GM12878 (cell line): ENCODE measurements at regions not wholly inside any gene's neighbourhood (a gene's known extent, or its start where the extent isn't known, plus 50 kb on each side); places are given as distances from the start of the nearest gene placed in this dataset.

Experiments
- ATAC-seq: fragments of 200-7000 bp; cut with Tn5 transposase; 3 replicates; pipeline ENCODE4 v1.9.1; 2020; ENCODE audit warnings: mild to moderate bottlenecking, moderate library complexity
- BruUV-seq: library from RNA; stranded (reverse); fragments of 400-500 nt; replicated peaks from 2 replicates; lab custom pipeline; 2021; lab: Mats Ljungman, UMichigan
- CTCF ChIA-PET: fragments of 300-600 bp; sonication (Branson Sonifier 250); formaldehyde crosslinking; extraction: SDS; loops from one replicate; lab custom pipeline; 2021; ENCODE audit warnings: inconsistent platforms; lab: Yijun Ruan, JAX
- POLR2A ChIA-PET: fragments of 350-600 bp; formaldehyde crosslinking; extraction: SDS; loops from one replicate; lab custom pipeline; 2021; ENCODE audit warnings: inconsistent platforms; lab: Charles Lee
- RAD21 ChIA-PET: fragments of 300-600 bp; sonication (Branson Sonifier 250); formaldehyde crosslinking; loops from one replicate; lab custom pipeline; 2023; ENCODE audit warnings: antibody characterized with exemption; ENCODE audit not compliant: unreplicated experiment; lab: Charles Lee
- SMC1A ChIA-PET: fragments of 300-600 bp; sonication (Branson Sonifier 250); formaldehyde crosslinking; loops from one replicate; lab custom pipeline; 2023; ENCODE audit not compliant: unreplicated experiment, uncharacterized antibody; lab: Charles Lee
- DNase-seq: peaks from one replicate; pipeline ENCODE4 v3.0.0-alpha.2; 2011; ENCODE audit warnings: low read depth, low spot score
- FAIRE-seq: peaks from 3 replicates; lab custom pipeline; 2011; peaks lifted over from hg19 to GRCh38; lab: Jason Lieb, UNC
- H2AFZ ChIP-seq: 2 replicates; pipeline ENCODE4 v1.6.0; 2011; ENCODE audit warnings: low read depth, low read length, control low read depth; ENCODE audit not compliant: control insufficient read depth
- H3K27ac ChIP-seq: 2 replicates; pipeline ENCODE4 v1.5.1; 2011; ENCODE audit warnings: control low read depth; ENCODE audit not compliant: control insufficient read depth, insufficient read depth
- H3K27me3 ChIP-seq, 2 experiments: replicated peaks in 1 of 2; 2 replicates each; pipeline versions ENCODE4 v1.6.0 to v1.6.1; 2011; ENCODE audit warnings: low read length in 1 of 2; ENCODE audit not compliant: control insufficient read depth in 2 of 2, insufficient read depth in 2 of 2
- H3K36me3 ChIP-seq, 2 experiments: 2 replicates each; pipeline ENCODE4 v1.5.1; 2011; ENCODE audit warnings: low read length in 1 of 2; ENCODE audit not compliant: control insufficient read depth in 2 of 2, insufficient read depth in 2 of 2
- H3K4me1 ChIP-seq: 2 replicates; pipeline ENCODE4 v1.6.1; 2011; ENCODE audit warnings: mild to moderate bottlenecking, low read length, moderate library complexity, mixed read lengths; ENCODE audit not compliant: control insufficient read depth, insufficient read depth
- H3K4me2 ChIP-seq: 2 replicates; pipeline ENCODE4 v1.6.0; 2011; ENCODE audit warnings: control low read depth; ENCODE audit not compliant: control insufficient read depth, insufficient read depth
- H3K4me3 ChIP-seq: fragments of 200-600 bp; sonication (generic); 2 replicates; pipeline ENCODE4 v1.5.1; 2016
- H3K79me2 ChIP-seq: 2 replicates; pipeline ENCODE4 v1.6.0; 2011; ENCODE audit warnings: low read length; ENCODE audit not compliant: control insufficient read depth, insufficient read depth
- H3K9ac ChIP-seq: 2 replicates; pipeline ENCODE4 v1.8.0; 2011; ENCODE audit warnings: low read length, control low read depth, mixed read lengths; ENCODE audit not compliant: control insufficient read depth, insufficient read depth
- H3K9me3 ChIP-seq: replicated peaks from 3 replicates; pipeline ENCODE4 v1.5.1; 2011; ENCODE audit warnings: mild to moderate bottlenecking, low read length; ENCODE audit not compliant: control insufficient read depth, insufficient read depth
- H4K20me1 ChIP-seq: 2 replicates; pipeline ENCODE4 v1.6.0; 2011; ENCODE audit not compliant: control insufficient read depth, insufficient read depth
- ASH2L ChIP-seq: fragments of 300-600, 200-600 bp; sonication (generic); IDR thresholded peaks from 2 replicates; pipeline ENCODE4 v1.6.1; 2017; ENCODE audit warnings: low read depth, mild to moderate bottlenecking, borderline replicate concordance
- ATF7 ChIP-seq: fragments of 450-650 bp; IDR thresholded peaks from 2 replicates; pipeline ENCODE4 v1.6.1; 2016; ENCODE audit warnings: low read depth, mild to moderate bottlenecking
- EZH2 ChIP-seq: IDR thresholded peaks from 2 replicates; pipeline ENCODE4 v1.6.1; 2012; ENCODE audit warnings: low read depth, mild to moderate bottlenecking, control low read depth, inconsistent platforms, low read length, borderline replicate concordance; ENCODE audit not compliant: control insufficient read depth
- MEF2B ChIP-seq: fragments of 450-650 bp; IDR thresholded peaks from 2 replicates; pipeline ENCODE4 v1.6.1; 2018; ENCODE audit warnings: mild to moderate bottlenecking, moderate library complexity; ENCODE audit not compliant: partially characterized antibody, poor library complexity, severe bottlenecking
- MYB ChIP-seq: fragments of 150-350 bp; IDR thresholded peaks from 2 replicates; pipeline ENCODE4 v1.6.1; 2014; ENCODE audit warnings: mild to moderate bottlenecking, low read depth, low read length, borderline replicate concordance
- NFIC ChIP-seq: IDR thresholded peaks from 2 replicates; pipeline ENCODE4 v1.6.1; 2012; ENCODE audit warnings: low read depth, mild to moderate bottlenecking, inconsistent platforms, low read length, moderate library complexity
- NR2C2 ChIP-seq: IDR thresholded peaks from 2 replicates; pipeline ENCODE4 v1.6.1; 2011; ENCODE audit warnings: borderline replicate concordance, low read depth; ENCODE audit not compliant: control insufficient read depth, insufficient read length
- STAT1 ChIP-seq: fragments of 450-650 bp; conservative IDR thresholded peaks from 2 replicates; pipeline ENCODE4 v1.6.1; 2014; ENCODE audit warnings: antibody characterized with exemption, mild to moderate bottlenecking
- TCF12 ChIP-seq: IDR thresholded peaks from 2 replicates; pipeline ENCODE4 v1.6.1; 2011; ENCODE audit warnings: low read depth, mild to moderate bottlenecking, low read length
- ZNF274 ChIP-seq: IDR thresholded peaks from one replicate; pipeline ENCODE4 v1.8.0; 2011; ENCODE audit not compliant: insufficient read length, insufficient read depth
- ZZZ3 ChIP-seq: IDR thresholded peaks from 2 replicates; pipeline ENCODE4 v1.6.1; 2011; ENCODE audit warnings: low read depth; ENCODE audit not compliant: control insufficient read depth, insufficient read length
- WGBS: methylation state at CpG from one replicate; pipeline ENCODE4 v1.1.6; 2016; ENCODE audit warnings: low lambda C conversion rate; ENCODE audit not compliant: insufficient replicate concordance, insufficient coverage; ENCODE audit errors: missing lambda C conversion rate; 5-methylcytosine and 5-hydroxymethylcytosine counted together
- in situ Hi-C: fragments of 300-500 bp; cut with MboI; formaldehyde crosslinking; loops from 9 replicates; pipeline ENCODE4 v1.14.3; 2018; ENCODE audit warnings: mixed read lengths
- intact Hi-C: fragments of 100-400 bp; cut with micrococcal nuclease; formaldehyde crosslinking; loops from one replicate; pipeline ENCODE4 v1.14.2; 2022; ENCODE audit not compliant: unreplicated experiment
- TF ChIP-seq, protein P1 (sequence below): IDR thresholded peaks from 2 replicates; pipeline ENCODE4 v1.6.1; 2011; ENCODE audit warnings: low read depth, low read length, improper control_type of control experiment, borderline replicate concordance
- TF ChIP-seq, protein P2 (sequence below): fragments of 450-650 bp; IDR thresholded peaks from 2 replicates; pipeline ENCODE4 v1.6.1; 2017; ENCODE audit warnings: mild to moderate bottlenecking, low read depth, inconsistent platforms; ENCODE audit not compliant: poor library complexity, severe bottlenecking
- TF ChIP-seq, protein P3 (sequence below): fragments of 450-650 bp; IDR thresholded peaks from 2 replicates; pipeline ENCODE4 v1.6.1; 2016; ENCODE audit warnings: mild to moderate bottlenecking, moderate library complexity, borderline replicate concordance

DNA sequence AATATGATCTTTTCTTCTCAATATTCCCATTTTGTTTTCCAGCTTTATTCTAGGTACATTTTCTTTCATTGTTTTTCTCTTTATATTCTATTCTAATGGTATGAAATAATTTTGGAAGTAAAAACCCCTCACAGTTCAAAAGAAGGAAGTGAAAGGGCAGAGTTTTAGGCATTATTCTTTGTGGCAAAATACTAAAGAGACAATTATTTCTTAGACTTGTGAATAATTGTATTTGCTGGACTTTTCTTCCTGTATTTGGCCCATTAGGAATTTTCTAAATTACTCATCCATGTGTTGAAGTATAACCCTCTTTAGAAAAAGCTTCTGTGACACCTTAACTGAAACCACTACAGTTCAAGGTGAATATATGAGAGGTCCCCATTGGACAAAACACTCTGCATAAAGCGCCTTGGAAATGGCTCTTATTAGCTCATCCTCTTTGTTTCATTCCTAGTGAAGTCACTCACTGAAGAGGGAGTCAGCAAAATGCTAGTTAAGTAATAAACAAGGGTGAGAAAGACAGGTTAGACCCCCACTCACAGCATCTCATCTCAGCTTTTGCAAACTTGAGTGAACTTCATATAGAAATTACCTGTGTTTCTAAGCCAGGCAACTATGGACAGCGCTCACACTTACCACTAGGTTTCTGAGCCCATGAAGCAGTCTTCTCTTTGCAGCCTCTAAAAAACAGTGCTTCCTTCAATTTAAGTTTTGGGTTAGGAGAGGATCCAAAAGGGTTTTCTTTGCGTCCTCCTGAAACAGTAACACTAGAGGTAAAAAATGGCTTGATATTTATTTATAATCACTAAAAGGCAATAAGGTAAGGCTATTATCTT, 327.5 kb downstream of the ARPP21 start (continued):
- TF ChIP-seq STAT1 (no peak), MYB (no peak), NR2C2 (no peak)
- TF ChIP-seq, protein P1, sequence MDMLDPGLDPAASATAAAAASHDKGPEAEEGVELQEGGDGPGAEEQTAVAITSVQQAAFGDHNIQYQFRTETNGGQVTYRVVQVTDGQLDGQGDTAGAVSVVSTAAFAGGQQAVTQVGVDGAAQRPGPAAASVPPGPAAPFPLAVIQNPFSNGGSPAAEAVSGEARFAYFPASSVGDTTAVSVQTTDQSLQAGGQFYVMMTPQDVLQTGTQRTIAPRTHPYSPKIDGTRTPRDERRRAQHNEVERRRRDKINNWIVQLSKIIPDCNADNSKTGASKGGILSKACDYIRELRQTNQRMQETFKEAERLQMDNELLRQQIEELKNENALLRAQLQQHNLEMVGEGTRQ, result no peak
- TF ChIP-seq, all 136 proteins: peak for 8

DNA sequence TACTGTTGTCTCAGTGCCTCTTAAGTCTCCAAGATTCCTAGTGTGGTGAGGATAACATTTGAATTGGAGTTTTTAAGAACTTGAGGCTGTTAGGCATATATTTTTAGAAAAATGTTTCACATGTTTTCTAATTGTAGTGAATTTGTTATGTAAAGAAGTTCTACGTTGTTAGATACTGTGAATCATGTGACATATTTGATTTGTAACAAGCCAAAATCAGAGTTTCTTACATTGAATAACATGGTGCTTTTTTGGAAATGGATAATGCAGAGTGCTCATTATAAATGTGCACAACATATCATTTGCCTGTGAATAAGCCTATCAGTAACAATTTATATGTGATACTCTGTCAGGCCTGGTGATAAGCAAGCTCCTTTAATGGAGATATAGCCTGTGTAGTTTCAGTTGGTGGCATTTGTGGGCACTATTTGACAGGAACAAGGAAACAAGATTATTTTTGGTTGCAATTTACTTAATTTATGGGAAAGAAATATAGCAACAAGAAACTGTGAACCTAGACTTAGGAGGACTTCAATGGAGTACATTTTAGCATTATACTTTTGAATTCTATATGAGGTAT, 328.8 kb downstream of the ARPP21 start:
- no peaks in the 10 kb centered on the region for H4K20me1 ChIP-seq
- no peak for FAIRE-seq
- ChIA-PET RAD21 (no interaction called here), POLR2A (no interaction called here), CTCF (no interaction called here), SMC1A (no interaction called here)
- in situ Hi-C loops, result loop anchor here (5.0 kb wide), 1 partner anchor 729 kb away; no protein-coding TSS in a partner anchor
- no peak overlapping the region for H2AFZ ChIP-seq
- DNase-seq, result no peak
- BruUV-seq, result no TSS peak
- no peaks in the 10 kb centered on the region for H3K27me3 ChIP-seq
- no peaks in the 10 kb centered on the region for H3K9me3 ChIP-seq
- WGBS, result 46% methylated on average over 1 of the region's 1 CpG
- no peak overlapping the region for H3K9ac ChIP-seq
- no peak for ATAC-seq
- no peak overlapping the region for H3K4me3 ChIP-seq
- intact Hi-C loops, result loop anchor here (10.0 kb wide), 1 partner anchor 897 kb away; no protein-coding TSS in a partner anchor
- no peaks in the 10 kb centered on the region for H3K4me1 ChIP-seq
- H3K27ac ChIP-seq, result no peak overlapping the region
- H3K36me3 ChIP-seq, result no peaks in the 10 kb centered on the region
- H3K4me2 ChIP-seq, result no peak overlapping the region
- H3K79me2 ChIP-seq, result no peaks in the 10 kb centered on the region
- TF ChIP-seq NFIC, result no peak
- no peak for TF ChIP-seq MEF2B
- TF ChIP-seq EZH2, result no peak
- TF ChIP-seq, protein P2, sequence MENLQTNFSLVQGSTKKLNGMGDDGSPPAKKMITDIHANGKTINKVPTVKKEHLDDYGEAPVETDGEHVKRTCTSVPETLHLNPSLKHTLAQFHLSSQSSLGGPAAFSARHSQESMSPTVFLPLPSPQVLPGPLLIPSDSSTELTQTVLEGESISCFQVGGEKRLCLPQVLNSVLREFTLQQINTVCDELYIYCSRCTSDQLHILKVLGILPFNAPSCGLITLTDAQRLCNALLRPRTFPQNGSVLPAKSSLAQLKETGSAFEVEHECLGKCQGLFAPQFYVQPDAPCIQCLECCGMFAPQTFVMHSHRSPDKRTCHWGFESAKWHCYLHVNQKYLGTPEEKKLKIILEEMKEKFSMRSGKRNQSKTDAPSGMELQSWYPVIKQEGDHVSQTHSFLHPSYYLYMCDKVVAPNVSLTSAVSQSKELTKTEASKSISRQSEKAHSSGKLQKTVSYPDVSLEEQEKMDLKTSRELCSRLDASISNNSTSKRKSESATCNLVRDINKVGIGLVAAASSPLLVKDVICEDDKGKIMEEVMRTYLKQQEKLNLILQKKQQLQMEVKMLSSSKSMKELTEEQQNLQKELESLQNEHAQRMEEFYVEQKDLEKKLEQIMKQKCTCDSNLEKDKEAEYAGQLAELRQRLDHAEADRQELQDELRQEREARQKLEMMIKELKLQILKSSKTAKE, result no peak
- TF ChIP-seq ATF7, result no peak
- TF ChIP-seq ASH2L, result no peak
- TF ChIP-seq, protein P3, sequence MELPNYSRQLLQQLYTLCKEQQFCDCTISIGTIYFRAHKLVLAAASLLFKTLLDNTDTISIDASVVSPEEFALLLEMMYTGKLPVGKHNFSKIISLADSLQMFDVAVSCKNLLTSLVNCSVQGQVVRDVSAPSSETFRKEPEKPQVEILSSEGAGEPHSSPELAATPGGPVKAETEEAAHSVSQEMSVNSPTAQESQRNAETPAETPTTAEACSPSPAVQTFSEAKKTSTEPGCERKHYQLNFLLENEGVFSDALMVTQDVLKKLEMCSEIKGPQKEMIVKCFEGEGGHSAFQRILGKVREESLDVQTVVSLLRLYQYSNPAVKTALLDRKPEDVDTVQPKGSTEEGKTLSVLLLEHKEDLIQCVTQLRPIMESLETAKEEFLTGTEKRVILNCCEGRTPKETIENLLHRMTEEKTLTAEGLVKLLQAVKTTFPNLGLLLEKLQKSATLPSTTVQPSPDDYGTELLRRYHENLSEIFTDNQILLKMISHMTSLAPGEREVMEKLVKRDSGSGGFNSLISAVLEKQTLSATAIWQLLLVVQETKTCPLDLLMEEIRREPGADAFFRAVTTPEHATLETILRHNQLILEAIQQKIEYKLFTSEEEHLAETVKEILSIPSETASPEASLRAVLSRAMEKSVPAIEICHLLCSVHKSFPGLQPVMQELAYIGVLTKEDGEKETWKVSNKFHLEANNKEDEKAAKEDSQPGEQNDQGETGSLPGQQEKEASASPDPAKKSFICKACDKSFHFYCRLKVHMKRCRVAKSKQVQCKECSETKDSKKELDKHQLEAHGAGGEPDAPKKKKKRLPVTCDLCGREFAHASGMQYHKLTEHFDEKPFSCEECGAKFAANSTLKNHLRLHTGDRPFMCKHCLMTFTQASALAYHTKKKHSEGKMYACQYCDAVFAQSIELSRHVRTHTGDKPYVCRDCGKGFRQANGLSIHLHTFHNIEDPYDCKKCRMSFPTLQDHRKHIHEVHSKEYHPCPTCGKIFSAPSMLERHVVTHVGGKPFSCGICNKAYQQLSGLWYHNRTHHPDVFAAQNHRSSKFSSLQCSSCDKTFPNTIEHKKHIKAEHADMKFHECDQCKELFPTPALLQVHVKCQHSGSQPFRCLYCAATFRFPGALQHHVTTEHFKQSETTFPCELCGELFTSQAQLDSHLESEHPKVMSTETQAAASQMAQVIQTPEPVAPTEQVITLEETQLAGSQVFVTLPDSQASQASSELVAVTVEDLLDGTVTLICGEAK, result no peak
- no peak for TF ChIP-seq TCF12
- TF ChIP-seq ZZZ3, result no peak
- no peak for TF ChIP-seq ZNF274
